Fibroblast of skin of scalp (primary cell): ENCODE measurements at regions not wholly inside any gene's neighbourhood (a gene's known extent, or its start where the extent isn't known, plus 50 kb on each side); places are given as distances from the start of the nearest gene placed in this dataset.
"Not testable (repeated sequence)": the region's sequence is repeated elsewhere in the genome, so short reads cannot be mapped to it uniquely, and the experiment has no call there.

Source experiments
- DNase-seq: peaks from one replicate; pipeline ENCODE4 v3.0.0-alpha.2; 2013

- DNase-seq = no peak
These were observed 368.9 kb downstream of the SHANK2 start for GRCh38 chr11:70883323-70883940.

- DNase-seq = no peak
These were observed 368.3 kb downstream of the SHANK2 start for GRCh38 chr11:70883973-70884623.

DNA sequence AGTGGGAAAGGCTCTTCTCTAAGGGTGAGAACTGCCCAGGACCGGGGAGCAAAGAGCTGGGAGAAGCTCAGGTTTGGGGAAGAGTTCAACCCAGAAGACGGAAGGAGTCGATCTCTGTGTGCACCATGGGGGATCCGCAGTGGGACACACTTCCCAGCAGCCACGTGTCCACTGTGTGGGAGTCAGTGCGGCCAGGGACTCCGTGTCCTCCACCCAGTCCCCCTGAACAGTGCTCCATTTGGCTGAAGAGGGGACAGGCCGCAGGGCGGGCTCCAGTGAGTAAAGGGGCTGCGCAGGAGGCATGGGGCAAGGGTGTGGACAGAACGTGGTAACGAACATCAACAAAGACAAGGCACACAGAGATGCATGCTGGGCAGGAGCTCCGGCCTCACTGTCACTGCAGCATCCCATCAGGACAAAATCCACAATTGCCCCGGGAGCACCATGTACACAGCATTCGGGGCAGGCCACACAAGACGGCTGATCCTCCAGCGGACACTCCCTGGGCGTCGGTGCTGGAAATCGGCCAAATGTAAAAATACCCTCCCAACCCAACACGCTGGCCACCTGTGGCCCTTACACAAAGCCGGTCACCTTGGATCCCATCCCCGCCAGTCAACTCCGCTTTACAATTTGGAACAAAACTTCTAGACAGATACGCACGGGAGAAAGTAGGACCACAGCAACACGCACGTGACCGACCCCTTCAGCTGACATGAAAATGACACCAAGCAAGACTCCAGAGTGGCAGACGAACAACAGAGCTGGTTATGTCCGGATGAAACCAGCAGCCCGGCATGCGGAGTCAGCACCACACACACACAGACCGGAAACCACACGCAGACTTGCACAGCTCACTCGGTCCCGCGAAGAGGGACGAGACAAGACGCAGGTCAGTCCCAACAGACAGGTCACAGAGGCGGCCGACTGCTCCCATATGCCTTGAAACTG lies 366.8 kb downstream of the SHANK2 start:
- DNase-seq = peak; percentile 36

DNA sequence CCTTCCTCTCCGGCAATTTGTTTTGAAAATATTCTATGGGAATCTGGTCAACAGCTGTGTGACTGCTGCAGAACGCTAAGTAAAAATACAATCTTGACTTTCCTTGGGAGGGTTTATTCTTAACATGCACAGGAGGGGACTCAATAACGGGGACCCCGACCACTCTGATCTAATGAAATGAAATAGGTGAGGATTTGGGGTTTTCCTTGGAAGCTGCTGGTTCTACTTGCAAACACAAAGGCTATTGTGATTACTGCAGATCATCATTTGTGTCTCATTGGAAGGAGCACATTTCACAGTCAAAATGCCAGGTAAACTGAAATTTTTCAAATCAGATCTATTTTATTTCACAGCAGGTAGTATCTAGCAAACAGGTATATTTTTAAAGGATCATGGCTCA lies 366.1 kb downstream of the SHANK2 start:
- no peak for DNase-seq

GRCh38 chr11:70886676-70887541 lies 365.5 kb downstream of the SHANK2 start:
- no peak for DNase-seq

DNA sequence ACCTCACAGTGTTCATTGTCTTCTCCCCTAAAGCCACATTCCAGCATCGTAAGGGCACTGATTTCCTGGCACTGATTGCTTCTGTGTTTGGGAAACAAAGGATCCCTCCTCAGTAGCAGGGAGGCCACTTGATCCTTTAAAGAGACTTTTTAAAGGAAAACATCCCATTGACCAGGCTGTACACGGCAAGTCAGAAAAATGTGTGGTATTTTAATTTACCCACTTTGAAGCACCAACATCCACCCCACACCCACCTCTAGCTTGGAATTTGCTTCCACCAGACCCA lies 364.9 kb downstream of the SHANK2 start:
- no peak for DNase-seq

DNA sequence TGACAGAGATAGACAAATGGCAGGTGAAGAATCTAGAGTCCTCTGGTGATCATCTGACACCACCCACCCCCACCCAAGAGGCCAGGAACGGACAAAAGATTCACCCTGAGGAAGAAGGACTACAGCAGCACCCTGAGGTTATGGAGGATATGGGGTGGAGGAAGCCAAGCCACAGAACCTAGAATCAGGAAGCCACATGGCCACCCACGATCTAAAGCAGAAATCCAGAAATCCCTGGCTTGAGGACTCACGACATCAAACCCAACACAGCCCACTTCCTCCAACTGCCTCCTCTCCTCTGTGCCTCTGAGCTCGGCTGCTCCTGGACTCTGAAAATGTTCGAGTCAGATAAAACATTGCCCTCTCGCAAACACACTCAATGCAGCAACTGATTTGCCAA lies 364.3 kb downstream of the SHANK2 start:
- no peak for DNase-seq

DNA sequence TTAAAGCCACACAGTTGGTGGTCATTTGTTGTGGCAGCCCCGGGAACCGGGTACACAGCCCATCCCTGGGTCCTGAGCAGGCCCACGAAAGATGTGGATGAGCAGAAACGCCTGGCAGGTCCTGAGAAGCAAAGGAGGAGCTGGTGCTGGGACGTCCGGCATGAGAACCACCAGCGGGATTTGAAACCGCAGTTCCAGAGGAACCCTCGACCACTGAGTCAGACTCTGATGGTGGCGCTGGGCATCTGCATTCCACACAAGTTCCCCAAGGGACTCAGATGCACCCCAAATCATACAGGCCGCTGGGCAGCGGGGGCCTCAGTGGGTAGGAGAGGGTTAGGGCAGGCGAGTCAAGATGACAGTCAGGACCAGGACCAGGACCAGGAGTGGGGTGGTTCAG lies 363.0 kb downstream of the SHANK2 start:
- DNase-seq = no peak

- no peak for DNase-seq
These were observed 360.5 kb downstream of the SHANK2 start for GRCh38 chr11:70891844-70892380.

GRCh38 chr11:70892889-70893288 lies 359.5 kb downstream of the SHANK2 start:
- no peak for DNase-seq

DNA sequence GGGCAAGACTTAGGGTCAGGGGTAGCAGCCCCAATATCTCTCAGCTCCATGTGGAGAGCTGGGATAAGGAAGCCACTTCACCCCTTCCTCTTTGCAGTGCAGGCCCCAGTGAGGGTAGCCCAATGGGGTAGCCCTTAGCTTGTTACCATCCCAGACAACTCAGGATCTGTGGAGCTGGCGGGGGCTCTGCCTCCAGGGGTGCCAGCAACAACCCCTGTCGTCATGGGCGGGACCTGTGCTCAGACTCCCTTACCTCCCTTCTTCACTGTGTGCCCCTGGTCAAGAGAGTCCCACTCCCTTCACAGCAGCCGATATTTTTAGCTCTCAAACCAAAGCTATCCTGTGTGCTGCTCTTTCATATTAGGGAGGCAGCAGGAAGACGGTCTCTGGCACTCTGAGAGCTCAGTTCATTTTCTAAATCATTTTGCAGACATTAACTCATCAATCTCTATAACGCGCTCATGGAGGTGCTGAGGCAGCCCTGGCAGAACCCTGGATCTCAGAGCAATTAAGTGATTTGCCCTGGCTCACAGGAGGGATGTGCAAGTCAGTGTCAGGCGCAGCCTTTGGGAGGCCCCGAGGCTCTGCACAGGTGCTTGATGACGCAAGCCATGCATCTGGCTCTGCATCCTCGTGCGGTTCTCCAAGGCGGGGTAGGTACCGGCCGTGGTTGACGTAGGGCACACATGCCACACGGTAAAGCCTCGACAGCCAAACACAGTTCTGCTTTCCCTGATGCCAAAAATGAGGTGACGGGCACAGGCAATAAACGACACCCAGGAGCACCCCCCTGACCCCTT lies 357.6 kb downstream of the SHANK2 start:
- no peak for DNase-seq

DNA sequence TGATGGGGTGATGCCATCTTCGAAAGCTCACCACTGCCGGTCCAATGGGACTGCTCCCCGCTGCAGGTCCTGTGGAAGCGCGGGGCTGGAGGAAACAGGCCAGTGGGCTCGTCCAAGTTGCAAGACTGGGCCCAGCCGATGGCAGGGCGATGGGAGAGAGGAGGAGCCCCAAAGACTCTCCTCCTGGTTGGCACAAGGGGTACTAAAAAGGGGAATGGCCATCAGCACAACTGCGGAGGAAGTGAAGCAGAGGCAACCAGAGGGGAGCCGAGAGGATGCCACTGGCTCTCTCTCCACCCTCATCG lies 357.1 kb downstream of the SHANK2 start:
- DNase-seq = no peak

- DNase-seq = no peak
These were observed 354.9 kb downstream of the SHANK2 start for GRCh38 chr11:70897429-70897828.

DNA sequence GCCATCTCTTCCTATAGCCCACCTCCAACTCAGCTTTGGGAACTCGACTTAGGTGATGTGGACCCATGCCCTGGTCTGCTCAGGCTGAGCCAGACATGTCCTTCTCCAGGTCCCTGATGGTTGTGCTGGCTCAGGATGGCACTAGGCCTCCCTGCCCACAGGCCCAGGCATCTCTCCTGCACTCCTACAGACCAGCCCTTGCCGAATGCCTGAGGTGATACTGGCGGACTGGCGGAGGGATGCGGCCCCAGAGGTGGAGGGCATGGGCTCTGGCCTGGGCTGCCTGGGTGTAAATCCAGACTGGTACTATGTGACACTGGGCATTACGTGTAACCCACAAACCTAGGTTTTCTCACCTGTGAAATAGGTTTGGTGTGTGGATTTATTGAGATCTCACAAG lies 352.8 kb downstream of the SHANK2 start:
- DNase-seq = no peak

GRCh38 chr11:70900540-70900939 lies 351.8 kb downstream of the SHANK2 start:
- DNase-seq = no peak

DNA sequence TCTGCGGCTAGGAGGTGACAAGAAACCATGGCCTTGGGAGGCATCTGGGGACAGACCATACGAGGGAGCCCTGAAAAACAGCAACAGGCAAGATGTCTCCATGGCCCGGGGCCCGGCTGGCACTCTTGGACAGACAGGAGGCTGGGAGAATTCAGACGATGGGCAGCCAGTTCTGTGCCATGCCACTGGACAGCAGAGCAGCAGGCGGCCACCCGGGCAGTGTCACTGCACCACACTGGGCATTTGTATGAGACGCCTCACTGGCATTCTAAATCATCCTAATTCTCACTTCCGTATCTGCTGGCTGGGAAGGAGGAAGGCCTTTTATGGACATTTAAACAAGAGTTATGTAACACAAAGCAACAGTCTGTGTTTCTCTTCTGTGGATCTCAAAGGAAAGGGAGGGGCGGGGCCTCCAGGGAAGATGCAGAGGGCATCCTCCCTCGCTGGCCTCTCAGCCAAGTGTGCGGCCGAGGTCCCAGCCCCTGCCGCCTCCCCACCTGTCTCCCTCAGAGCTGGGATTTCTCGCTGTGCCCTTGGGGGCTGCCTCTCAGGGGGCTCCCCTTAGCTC lies 350.3 kb downstream of the SHANK2 start:
- no peak for DNase-seq

DNA sequence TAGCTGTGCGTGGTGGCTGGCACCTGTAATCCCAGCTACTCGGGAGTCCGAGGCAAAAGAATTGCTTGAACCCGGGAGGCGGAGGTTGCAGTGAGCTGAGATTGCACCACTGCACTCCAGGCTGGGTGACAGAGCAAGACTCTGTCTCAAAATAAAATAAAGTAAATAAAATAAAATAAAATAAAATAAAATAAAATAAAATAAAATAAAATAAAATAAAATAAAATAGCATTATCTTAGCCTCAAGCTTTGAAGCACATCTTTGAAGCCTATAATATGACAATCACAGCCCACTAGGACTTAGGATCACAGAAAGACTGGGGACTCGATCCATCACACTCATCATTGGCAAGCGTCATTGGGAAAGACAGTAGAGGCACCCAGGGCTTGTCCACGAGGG lies 349.1 kb downstream of the SHANK2 start:
- DNase-seq = not testable (repeated sequence)

DNA sequence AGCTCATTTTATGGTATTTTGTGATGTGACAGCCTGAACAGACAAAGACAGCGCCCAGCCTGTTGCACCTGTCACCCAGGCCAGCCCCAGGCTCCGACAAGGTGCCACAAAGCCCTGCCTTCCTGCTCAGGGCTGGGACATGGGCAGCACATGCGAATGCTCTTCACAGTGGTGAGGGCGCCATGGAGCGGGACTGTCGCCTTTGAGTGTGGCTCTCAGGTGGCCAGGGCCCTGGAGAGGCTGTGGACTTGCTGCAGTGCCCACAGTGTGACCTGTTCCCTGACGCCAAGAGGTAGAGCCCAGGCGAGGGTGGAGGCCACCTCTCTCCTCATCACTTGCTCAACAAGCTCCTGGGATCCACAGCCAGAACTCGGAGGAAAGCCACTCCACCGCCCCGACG lies 346.3 kb downstream of the SHANK2 start:
- no peak for DNase-seq

- DNase-seq = no peak
These were observed 344.2 kb downstream of the SHANK2 start for GRCh38 chr11:70908223-70908622.

DNA sequence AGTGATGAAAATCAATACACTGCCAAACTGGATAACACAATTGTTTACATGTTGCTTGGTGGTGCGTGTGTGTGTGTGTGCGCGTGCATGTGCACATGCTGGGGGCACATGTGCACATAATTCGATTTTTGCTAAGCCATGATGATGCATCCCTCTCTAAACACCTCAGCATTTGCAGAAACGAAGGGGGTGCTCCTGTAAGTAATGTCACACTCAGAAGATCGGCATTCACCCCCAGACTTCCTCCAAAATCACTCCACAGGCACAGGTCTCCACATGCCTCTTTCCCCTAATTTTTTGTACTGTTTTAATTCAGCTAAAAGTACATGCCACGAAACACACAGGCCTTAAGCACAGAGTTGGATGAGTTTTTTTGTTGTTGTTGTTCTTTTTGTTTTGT lies 341.5 kb downstream of the SHANK2 start:
- no peak for DNase-seq

DNA sequence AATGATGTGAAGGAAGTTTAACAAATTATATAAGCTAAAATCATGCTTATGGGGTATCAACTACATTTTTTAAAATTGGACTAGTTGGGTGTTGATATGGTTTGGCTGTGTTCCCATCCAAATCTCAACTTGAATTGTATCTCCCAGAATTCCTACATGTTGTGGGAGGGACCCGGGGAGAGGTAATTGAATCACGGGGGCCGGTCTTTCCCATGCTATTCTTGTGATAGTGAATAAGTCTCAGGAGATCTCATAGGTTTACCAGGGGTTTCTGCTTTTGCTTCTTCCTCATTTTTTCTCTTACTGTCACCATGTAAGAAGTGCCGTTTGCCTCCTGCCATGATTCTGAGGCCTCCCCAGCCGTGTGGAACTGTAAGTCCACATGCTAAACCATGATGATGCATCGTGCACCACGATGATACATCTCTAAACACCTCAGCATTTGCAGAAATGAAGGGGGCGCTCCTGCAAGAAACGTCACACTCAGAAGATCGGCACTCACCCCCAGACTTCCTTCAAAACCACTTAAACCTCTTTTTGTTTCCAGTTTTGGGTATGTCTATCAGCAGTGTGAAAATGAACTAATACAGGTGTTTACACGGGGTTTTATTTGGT lies 340.0 kb downstream of the SHANK2 start:
- DNase-seq = peak; percentile 24
